NCI-H748 treated with DMSO at 0.1 percent for 48 hours (cell line): ENCODE measurements at regions not wholly inside any gene's neighbourhood (a gene's known extent, or its start where the extent isn't known, plus 50 kb on each side); places are given as distances from the start of the nearest gene placed in this dataset.

Source experiments
- DNase-seq: peaks from one replicate; lab custom pipeline; 2025; lab: John Stamatoyannopoulos, UW

DNA sequence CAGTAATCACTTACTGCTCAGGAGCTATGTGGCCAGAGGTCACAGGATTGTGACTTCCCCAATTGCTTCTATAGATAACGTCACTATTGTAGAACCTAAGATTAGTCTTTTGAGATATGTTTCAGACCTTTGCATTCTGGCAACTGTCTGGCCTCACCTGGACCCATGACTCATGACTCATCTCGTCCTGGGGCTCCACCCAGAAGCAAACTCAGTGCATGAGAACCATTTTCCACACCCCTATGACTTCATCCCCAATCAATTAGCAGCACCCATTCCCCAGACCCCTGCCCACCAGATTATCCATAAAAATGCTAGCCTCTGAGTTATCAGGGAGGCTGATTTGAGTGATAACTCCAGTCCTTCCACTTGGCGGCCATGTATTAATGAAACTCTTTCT is 186.9 kb downstream of the EMP1 start:
- DNase-seq = no peak

- no peak for DNase-seq
Observed at GRCh38 chr12:13380297-13380696, 183.8 kb downstream of the EMP1 start.

DNA sequence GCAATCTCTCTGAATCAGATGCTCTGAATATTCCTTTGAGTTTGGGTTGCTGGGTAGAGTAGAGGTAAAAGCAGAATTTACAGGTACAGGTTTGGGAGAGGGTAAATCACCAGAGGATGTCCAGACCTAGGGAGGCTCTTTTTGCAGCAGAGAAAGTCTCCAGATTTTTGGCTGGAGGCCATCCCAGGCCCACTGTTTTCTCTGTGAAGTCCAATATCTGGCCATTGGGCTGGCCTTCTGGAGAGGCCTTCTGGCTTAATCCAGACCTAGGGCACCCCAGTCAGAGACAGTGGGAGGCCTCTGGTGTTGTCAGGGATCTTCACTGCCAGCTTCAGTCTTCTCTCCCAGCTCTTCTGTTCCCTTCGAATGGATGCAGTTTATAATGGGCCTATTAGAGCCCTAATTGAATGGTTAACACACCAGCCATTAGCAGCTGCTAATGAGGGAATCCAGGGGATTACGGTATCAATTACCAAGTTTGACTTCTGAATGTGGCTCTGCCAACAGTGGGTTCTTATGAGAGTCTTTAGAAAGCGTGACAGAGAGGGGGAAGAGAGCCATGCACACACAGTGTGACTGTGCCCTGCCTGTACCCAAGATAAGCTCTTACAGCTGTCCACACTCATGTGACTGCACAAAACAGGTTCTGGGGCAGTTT is 183.1 kb downstream of the EMP1 start:
- no peak for DNase-seq

DNA sequence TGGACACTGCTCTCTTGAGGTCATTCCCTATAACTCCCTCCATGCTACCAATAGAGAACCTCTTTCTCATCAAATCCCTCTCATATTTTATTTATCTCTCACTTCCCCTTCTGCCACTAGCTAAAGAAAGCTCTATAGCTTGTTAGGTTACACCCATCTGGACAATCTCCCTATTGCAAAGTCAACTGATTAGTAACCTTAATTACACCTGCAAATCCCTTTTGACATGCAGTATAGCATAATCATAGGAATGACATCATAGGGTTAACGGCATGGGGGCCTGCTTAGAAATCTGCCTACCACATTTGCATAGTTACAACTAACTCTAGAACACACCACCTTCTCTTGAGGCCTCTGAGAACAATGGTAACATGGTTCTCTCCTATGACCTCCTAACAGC is 181.2 kb downstream of the EMP1 start:
- DNase-seq = no peak

- no peak for DNase-seq
Observed at GRCh38 chr12:13376610-13377373, 180.3 kb downstream of the EMP1 start.

DNA sequence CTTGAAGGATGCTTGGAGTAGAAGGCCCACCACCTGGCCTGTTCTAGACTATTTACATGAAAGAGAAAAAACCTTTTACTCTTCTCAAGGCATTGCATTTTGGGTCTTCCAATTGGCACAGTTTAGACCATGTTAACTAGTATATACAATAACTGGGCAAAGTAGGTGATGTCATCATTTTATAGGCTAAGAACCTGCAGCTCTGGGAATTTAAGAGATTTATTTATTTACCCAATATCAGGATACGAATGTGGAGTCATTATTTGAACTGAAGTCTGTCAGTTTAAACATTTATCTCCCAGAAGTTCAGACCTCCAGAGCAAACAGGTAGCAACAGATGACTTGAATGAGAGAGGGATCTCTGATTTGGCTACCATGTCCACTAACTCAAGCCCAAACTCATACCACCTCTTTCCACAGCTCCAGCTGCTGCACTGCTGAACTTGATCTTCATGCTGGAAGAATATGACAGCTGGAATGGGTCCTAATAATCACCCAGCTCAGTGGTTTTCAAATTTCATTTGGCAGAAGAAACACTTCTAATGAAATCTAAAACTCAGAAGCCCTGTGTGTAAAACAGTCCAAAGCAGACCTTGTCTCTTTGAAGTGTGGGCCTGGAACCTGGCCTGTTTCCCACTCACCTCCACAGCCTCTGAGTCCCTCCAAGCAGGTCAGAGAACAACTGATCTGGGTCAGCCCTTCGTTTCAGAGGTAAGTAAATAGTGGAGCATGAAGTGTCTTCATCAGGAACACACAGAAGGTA is 179.2 kb downstream of the EMP1 start:
- no peak for DNase-seq

DNA sequence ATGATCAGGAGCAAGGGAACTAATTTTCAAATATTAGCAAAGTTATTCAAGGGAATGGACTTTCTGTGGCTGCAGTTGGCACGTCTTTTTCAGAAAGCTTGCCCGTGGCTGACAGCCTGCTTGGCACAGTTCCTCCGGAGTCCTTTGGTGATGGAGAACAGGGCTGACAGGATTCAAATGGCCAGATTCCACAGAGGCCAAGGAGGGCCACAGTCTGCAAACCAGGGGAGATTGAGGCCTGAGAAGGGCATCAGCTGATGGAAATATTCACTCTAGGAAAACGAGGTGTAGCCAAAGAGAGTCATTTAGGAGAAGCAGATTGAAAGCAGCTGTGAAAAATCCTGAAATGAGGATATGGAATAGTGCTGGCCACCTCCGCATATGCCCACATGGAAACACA is 178.3 kb downstream of the EMP1 start:
- DNase-seq = no peak

- DNase-seq = no peak
Observed at GRCh38 chr12:13373803-13374202, 177.3 kb downstream of the EMP1 start.

DNA sequence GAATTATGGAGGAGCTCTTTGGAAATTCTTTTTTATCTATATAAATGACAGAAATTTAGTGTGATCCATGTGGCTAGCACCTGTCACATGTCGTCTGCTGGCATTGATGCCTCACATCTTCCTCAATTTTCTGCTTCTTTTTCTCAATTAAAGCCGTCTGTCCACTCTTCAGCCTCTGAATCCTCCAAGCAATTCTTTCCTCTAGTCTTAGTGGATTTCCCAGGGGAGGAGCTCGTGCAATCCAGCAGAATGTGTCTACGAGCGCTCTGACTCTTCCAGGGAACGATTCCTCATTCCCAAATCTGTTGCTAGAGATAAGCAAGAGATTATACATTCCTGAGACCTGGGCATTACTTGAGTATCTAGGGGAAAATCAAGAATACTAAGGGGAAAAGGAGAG is 176.6 kb downstream of the EMP1 start:
- no peak for DNase-seq

- no peak for DNase-seq
Observed at GRCh38 chr12:13372386-13372785, 175.9 kb downstream of the EMP1 start.

DNA sequence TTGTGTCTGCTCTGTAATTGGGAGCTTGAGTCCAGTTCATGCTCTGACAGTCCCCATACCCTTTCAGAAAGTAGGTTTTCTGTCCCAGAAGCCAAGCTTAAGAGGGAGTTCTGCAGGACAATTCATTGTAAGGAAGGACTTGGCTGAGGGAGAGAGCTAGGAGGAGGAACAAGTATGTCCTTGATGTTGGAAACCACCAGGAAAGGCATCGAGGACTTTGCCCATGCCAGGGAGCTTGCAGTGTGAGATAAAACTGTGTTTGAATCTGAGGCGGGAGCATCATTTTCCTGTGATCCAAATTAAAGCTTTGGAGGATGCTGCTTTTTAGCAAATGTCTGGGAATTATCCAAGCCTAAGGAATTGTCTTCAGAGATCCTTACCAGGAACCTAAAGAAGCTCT is 175.3 kb downstream of the EMP1 start:
- no peak for DNase-seq

DNA sequence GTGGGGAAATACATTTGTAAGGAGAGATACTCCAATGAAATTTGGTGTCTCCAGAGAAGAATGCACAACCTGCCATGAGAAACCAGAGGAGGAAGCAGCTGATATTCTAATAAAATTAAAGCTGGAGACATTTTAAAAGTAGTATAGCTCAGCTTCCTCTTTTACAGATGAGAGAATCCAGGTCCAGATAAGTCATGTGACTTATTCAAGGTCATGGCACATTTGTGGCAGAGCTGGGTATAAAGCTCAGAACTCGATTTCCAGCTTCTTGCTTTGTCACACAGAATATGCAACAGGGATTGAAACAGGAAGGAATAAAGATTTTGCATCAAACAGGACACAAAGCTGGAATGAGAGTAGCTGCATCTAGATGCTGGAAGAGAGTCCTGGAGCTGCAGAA is 174.8 kb downstream of the EMP1 start:
- no peak for DNase-seq

GRCh38 chr12:13369474-13370056 is 173.0 kb downstream of the EMP1 start:
- DNase-seq = no peak

- DNase-seq = no peak
Observed at GRCh38 chr12:13368971-13369370, 172.4 kb downstream of the EMP1 start.

DNA sequence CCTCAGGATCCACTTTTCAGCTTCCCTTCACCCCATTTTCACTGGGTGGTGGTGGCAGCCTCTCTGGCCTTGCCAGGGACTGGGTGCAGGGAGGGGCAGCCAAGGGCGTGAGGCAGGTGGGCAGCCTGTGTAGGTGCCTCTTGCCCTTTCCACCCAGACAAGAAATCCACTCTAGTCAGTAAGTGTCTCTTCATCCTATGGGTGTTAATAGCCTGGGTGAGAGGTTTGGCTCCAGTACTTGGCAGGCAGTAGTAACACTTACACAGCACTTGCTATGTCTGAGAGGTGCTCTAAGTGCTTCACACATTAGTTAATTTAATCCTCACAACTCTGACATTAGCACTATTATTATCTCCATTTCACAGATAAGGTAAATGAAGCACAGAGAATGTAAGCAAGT is 171.9 kb downstream of the EMP1 start:
- DNase-seq = no peak

GRCh38 chr12:13367973-13368372 is 171.4 kb downstream of the EMP1 start:
- DNase-seq = no peak

DNA sequence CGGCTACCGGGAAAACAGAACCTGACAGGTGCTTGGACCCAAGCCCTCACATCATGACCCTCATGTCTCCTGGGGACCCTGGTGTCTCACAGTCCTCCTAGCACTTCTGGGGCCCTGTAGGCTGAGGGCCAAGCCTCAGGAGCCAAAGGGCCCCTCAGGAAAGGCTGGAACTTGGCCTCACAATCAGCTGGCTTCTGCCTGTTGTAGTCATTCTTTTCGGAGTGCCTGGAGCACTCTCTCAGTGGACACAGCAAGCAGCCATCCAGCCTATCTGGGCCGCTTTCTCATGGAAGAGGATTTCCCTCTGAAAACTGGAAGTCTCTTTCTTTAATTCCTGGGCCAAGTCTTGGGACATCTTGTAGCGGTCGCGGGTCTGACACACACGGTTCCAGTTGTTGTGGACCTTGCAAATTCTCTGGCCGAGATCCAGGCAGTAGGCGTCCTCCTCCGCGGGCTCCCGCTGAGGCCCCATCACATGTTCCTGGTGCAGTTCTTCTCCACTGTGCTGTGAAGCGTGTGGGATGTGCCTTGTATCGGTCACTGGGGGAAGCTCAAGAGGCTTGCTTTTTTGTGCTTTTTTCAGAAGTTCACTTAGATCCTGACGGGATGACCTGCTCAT is 169.3 kb downstream of the EMP1 start:
- no peak for DNase-seq

DNA sequence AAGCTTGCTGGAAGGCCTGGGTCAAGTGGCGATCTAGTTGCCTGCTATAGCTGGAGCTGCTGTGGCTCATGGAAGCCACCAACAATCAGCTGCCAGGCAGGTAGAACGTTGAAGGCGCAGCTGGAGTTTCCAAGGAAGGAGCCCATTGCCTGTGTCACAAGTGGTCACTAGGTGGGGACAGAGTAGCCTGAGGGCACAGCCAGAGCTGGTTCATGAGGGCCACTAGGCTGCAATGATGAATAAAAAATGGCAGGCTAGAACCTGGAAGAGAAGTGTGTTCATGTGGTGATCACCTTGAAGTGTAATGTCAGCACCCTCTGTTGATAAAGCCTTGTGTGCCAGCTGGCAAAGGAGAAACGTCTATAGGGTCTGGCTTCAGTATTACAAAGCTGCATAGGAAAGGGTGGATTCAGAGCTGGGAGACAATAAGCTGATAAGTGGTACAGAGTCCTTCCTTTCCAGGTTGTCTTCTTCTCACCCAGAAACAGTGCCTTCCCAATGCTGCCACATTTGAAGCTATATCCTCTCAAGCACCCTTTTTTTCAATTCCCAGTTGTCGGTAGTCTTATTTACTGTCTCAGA is 165.8 kb downstream of the EMP1 start:
- peak; percentile 23 for DNase-seq

- DNase-seq = no peak
Observed at GRCh38 chr12:13359636-13360035, 163.1 kb downstream of the EMP1 start.

GRCh38 chr12:13358391-13358905 is 161.9 kb downstream of the EMP1 start:
- DNase-seq = no peak

- no peak for DNase-seq
Observed at GRCh38 chr12:13350946-13351345, 154.4 kb downstream of the EMP1 start.

DNA sequence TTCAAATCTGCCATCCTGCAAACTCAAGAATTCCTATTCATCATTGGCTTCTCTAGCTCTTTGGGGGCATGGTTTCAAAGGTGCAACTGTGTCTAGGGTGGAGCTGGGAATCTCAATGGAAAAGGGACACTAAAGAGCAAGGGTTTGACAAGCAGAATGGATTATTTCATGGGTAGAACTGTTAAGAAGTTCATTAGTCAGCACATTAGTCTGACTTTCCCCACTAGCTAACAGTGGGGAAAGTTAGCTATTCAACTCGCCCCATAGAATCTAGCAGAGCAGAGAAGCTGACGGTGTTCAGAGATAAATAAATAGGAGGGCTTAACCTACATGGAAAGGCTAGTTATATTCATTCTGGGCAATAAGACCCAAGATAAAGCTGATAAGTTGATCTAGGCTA is 153.9 kb downstream of the EMP1 start:
- DNase-seq = no peak
